K562 (cell line): ENCODE measurements at regions not wholly inside any gene's neighbourhood (a gene's known extent, or its start where the extent isn't known, plus 50 kb on each side); places are given as distances from the start of the nearest gene placed in this dataset.

Experiments used
- ATAC-seq: fragments of 200-7000 bp; cut with Tn5 transposase; 3 replicates; pipeline ENCODE4 v1.9.1; 2020; ENCODE audit warnings: moderate library complexity
- BruUV-seq: library from RNA; stranded (reverse); fragments of 400-500 nt; replicated peaks from 2 replicates; lab custom pipeline; 2021; lab: Mats Ljungman, UMichigan
- CTCF ChIA-PET: fragments of 300-600 bp; formaldehyde crosslinking; extraction: SDS; loops from one replicate; lab custom pipeline; 2021; ENCODE audit warnings: low intra/inter-chr PET ratio; lab: Yijun Ruan, JAX
- POLR2A ChIA-PET: fragments of 300-600, 350-650 bp; sonication (Branson Sonifier 250); formaldehyde crosslinking; extraction: SDS; loops from one replicate; lab custom pipeline; 2021; ENCODE audit warnings: antibody characterized with exemption, inconsistent platforms; lab: Yijun Ruan, JAX
- DNase-seq, 4 experiments: peaks; one replicate each; pipeline versions ENCODE4 v3.0.0 to v3.0.0-alpha.2; 2011 to 2018; ENCODE audit warnings: low spot score in 3 of 4, mixed read lengths in 3 of 4; ENCODE audit errors: extremely low read depth in 1 of 4
- FAIRE-seq: peaks from 2 replicates; lab custom pipeline; 2011; peaks lifted over from hg19 to GRCh38; lab: Jason Lieb, UNC
- H2AFZ ChIP-seq: 2 replicates; pipeline ENCODE4 v1.6.0; 2011; ENCODE audit warnings: low read depth, low read length, control low read depth, inconsistent platforms
- H3K27ac ChIP-seq: fragments of 200-600 bp; 3 replicates; pipeline ENCODE4 v1.8.0; 2011; ENCODE audit warnings: low read depth, mild to moderate bottlenecking, control low read depth, inconsistent platforms, low read length, moderate library complexity, mixed read lengths; ENCODE audit errors: extremely low read depth
- H3K27me3 ChIP-seq, 2 experiments: fragments of 300-600 bp in 1 of 2; 2 replicates in 1 of 2; 3 replicates in 1 of 2; pipeline versions ENCODE4 v1.6.0 to v1.8.0; 2011; ENCODE audit warnings: inconsistent platforms in 2 of 2, low read length in 2 of 2, mild to moderate bottlenecking in 1 of 2, mixed read lengths in 1 of 2, moderate library complexity in 1 of 2; ENCODE audit not compliant: control insufficient read depth in 2 of 2, insufficient read depth in 2 of 2
- H3K36me3 ChIP-seq: fragments of 300-600 bp; 3 replicates; pipeline ENCODE4 v1.8.0; 2011; ENCODE audit warnings: mild to moderate bottlenecking, low read length, inconsistent platforms; ENCODE audit not compliant: control insufficient read depth, insufficient read depth
- H3K4me1 ChIP-seq, 2 experiments: fragments of 200-600 bp in 1 of 2; replicated peaks in 1 of 2; 2 replicates in 1 of 2; 3 replicates in 1 of 2; pipeline versions ENCODE4 v1.5.1 to v1.8.0; 2011; ENCODE audit warnings: inconsistent platforms in 2 of 2, low read length in 2 of 2, mild to moderate bottlenecking in 1 of 2, mixed read lengths in 1 of 2, moderate library complexity in 1 of 2; ENCODE audit not compliant: control insufficient read depth in 2 of 2, insufficient read depth in 2 of 2
- H3K4me2 ChIP-seq: 2 replicates; pipeline ENCODE4 v1.6.1; 2011; ENCODE audit warnings: low read length, control low read depth, inconsistent platforms, mixed read lengths; ENCODE audit not compliant: insufficient read depth
- H3K4me3 ChIP-seq: fragments of 200-600 bp; sonication (generic), shearing (Covaris generic); 2 replicates; pipeline ENCODE4 v1.5.1; 2016; ENCODE audit warnings: control low read depth, inconsistent platforms
- H3K79me2 ChIP-seq: fragments of 200-600 bp; 3 replicates; pipeline ENCODE4 v1.8.0; 2011; ENCODE audit warnings: low read length, inconsistent platforms; ENCODE audit not compliant: control insufficient read depth, insufficient read depth
- H3K9ac ChIP-seq, 2 experiments: 2 replicates each; pipeline versions ENCODE4 v1.6.0 to v1.6.1; 2011; ENCODE audit warnings: low read depth in 2 of 2, low read length in 2 of 2, control low read depth in 1 of 2, inconsistent platforms in 1 of 2, mild to moderate bottlenecking in 1 of 2, mixed read lengths in 1 of 2; ENCODE audit not compliant: insufficient read depth in 1 of 2
- H3K9me1 ChIP-seq: one replicate; pipeline ENCODE4 v1.6.0; 2011; ENCODE audit warnings: inconsistent platforms, mild to moderate bottlenecking, low read length, moderate library complexity; ENCODE audit not compliant: control insufficient read depth, insufficient read depth
- H3K9me3 ChIP-seq: replicated peaks from 2 replicates; pipeline ENCODE4 v1.5.1; 2011; ENCODE audit warnings: low read depth, low read length, inconsistent platforms; ENCODE audit not compliant: control insufficient read depth, insufficient read depth
- H4K20me1 ChIP-seq: replicated peaks from 2 replicates; pipeline ENCODE4 v1.6.1; 2011; ENCODE audit warnings: low read length, inconsistent platforms, mixed read lengths; ENCODE audit not compliant: control insufficient read depth, insufficient read depth
- PCBP1 ChIP-seq: fragments of 200-400 bp; formaldehyde crosslinking; IDR thresholded peaks from 2 replicates; pipeline ENCODE4 v1.6.1; 2018; ENCODE audit warnings: mild to moderate bottlenecking, low read depth, low read length; ENCODE audit not compliant: poor library complexity, severe bottlenecking
- TCFL5 ChIP-seq: fragments of 250-450 bp; sonication (Bioruptor Pico); conservative IDR thresholded peaks from 2 replicates; pipeline ENCODE4 v1.6.1; 2021; ENCODE audit warnings: mild to moderate bottlenecking, moderate library complexity, matching md5 sums
- ZNF12 ChIP-seq: sonication (generic); formaldehyde crosslinking; IDR thresholded peaks from 2 replicates; pipeline ENCODE4 v1.4.0; 2020; ENCODE audit warnings: mild to moderate bottlenecking, missing genetic modification reagents
- WGBS: fragments of 100-300 bp; shearing (Covaris generic); methylation state at CpG from one replicate; pipeline ENCODE4 v1.1.6; 2016; ENCODE audit warnings: low coverage, mixed read lengths; ENCODE audit not compliant: insufficient coverage; ENCODE audit errors: missing lambda C conversion rate; 5-methylcytosine and 5-hydroxymethylcytosine counted together
- in situ Hi-C: fragments of 300-500 bp; cut with MboI; formaldehyde crosslinking; loops from 4 replicates; pipeline ENCODE4 v1.15.0; 2018; ENCODE audit warnings: inconsistent platforms, mixed read lengths
- intact Hi-C: fragments of 100-400 bp; cut with micrococcal nuclease; formaldehyde crosslinking; loops from 2 replicates; pipeline ENCODE4 v1.14.2; 2022

- Histone ChIP-seq H2AFZ (no peak overlapping the region), H3K36me3 (no peaks in the 10 kb centered on the region), H3K4me1 (no peaks in the 10 kb centered on the region), H3K9ac (no peak overlapping the region)
- intact Hi-C loops = no loop called here
- WGBS = 0% methylated on average over 5 of the region's 5 CpGs
- DNase-seq = no peak
- TF ChIP-seq TCFL5 (CRISPR knock-in tag) (no peak), PCBP1 (no peak), ZNF12 (CRISPR knock-in tag) (0 out of 2 replicates have a peak, but pooled peaks have one; percentile 53)
- TF ChIP-seq, all 486 proteins: peak for 1
- in situ Hi-C loops = no loop called here
- CTCF ChIA-PET = no interaction called here
- H3K27me3 ChIP-seq = peaks cover 5 to 27% of the 10 kb centered on the region in 2 experiments; a peak in 3 of 5 replicates
- no peak for FAIRE-seq
- no peaks in the 10 kb centered on the region for H3K9me1 ChIP-seq
- no peaks in the 10 kb centered on the region; the same call in 1 of the 2 replicates for H4K20me1 ChIP-seq
- H3K79me2 ChIP-seq = no peaks in the 10 kb centered on the region
- no peak overlapping the region for H3K4me3 ChIP-seq
- H3K27ac ChIP-seq = no peak overlapping the region
- no peak for ATAC-seq
- no peaks in the 10 kb centered on the region for H3K9me3 ChIP-seq
- H3K4me2 ChIP-seq = no peak overlapping the region
- no TSS peak for BruUV-seq
- POLR2A ChIA-PET = interaction anchor here (1.2 kb wide), 1 partner anchor 43 kb away, joined by 4 read pairs; no protein-coding TSS in a partner anchor
Observed at GRCh38 chr4:186341655-186342054, 75.7 kb downstream of the F11 start.
